Activated CD8-positive, alpha-beta T cell treated with anti-CD3 and anti-CD28 coated beads, Interleukin-2, amount 10 ng/mL, durations not matched to agents 7 days and 5 days (primary cell): ENCODE measurements at regions not wholly inside any gene's neighbourhood (a gene's known extent, or its start where the extent isn't known, plus 50 kb on each side); places are given as distances from the start of the nearest gene placed in this dataset.
"Not testable (repeated sequence)": the region's sequence is repeated elsewhere in the genome, so short reads cannot be mapped to it uniquely, and the experiment has no call there.

ENCODE experiments used
- ATAC-seq: fragments of 150-1000 bp; cut with Tn5 transposase; one replicate; pipeline ENCODE4 v1.10.0; 2021; ENCODE audit warnings: moderate library complexity
- CTCF ChIA-PET: fragments of 350-600 bp; sonication (Branson Sonifier 250); formaldehyde crosslinking; loops from one replicate; lab custom pipeline; 2021; ENCODE audit warnings: antibody characterized with exemption; lab: Charles Lee
- POLR2A ChIA-PET: fragments of 350-600 bp; sonication (Branson Sonifier 250); formaldehyde crosslinking; loops from one replicate; lab custom pipeline; 2021; ENCODE audit warnings: antibody characterized with exemption; lab: Charles Lee
- DNase-seq: peaks from one replicate; pipeline ENCODE4 v3.0.0-alpha.2; 2020
- H3K27ac Mint-ChIP-seq: one replicate; pipeline ENCODE4 v1.8.0; 2021; ENCODE audit warnings: mild to moderate bottlenecking, mixed read lengths
- H3K27me3 Mint-ChIP-seq: one replicate; pipeline ENCODE4 v1.8.0; 2021; ENCODE audit warnings: low read depth, mixed read lengths
- H3K36me3 Mint-ChIP-seq: one replicate; pipeline ENCODE4 v1.8.0; 2021; ENCODE audit warnings: low read depth, mixed read lengths
- H3K4me1 Mint-ChIP-seq: one replicate; pipeline ENCODE4 v1.8.0; 2021; ENCODE audit warnings: low read depth, mixed read lengths
- H3K4me3 Mint-ChIP-seq: one replicate; pipeline ENCODE4 v1.8.0; 2021; ENCODE audit warnings: mild to moderate bottlenecking, mixed read lengths
- H3K9me3 Mint-ChIP-seq: one replicate; pipeline ENCODE4 v1.8.0; 2022; ENCODE audit warnings: mixed read lengths; ENCODE audit not compliant: insufficient read depth

GRCh38 chr3:182636646-182637045 is 156.7 kb upstream of the ATP11B start:
- H3K4me3 Mint-ChIP-seq, result no peak overlapping the region
- ATAC-seq (no peak), DNase-seq (no peak)
- H3K36me3 Mint-ChIP-seq, result no peaks in the 10 kb centered on the region
- H3K9me3 Mint-ChIP-seq, result no peaks in the 10 kb centered on the region
- no peak overlapping the region for H3K27ac Mint-ChIP-seq
- POLR2A ChIA-PET, result no interaction called here
- CTCF ChIA-PET, result interaction anchor here (1.0 kb wide), 1 partner anchor 9 kb away, joined by 3 read pairs; no protein-coding TSS in a partner anchor
- H3K27me3 Mint-ChIP-seq, result peaks cover 9% of the 10 kb centered on the region
- H3K4me1 Mint-ChIP-seq, result no peaks in the 10 kb centered on the region

GRCh38 chr3:182637350-182638110 is 155.8 kb upstream of the ATP11B start:
- CTCF ChIA-PET, result interaction anchor here (1.0 kb wide), 1 partner anchor 13 kb away, joined by 3 read pairs; no protein-coding TSS in a partner anchor
- H3K4me3 Mint-ChIP-seq, result no peak overlapping the region
- ATAC-seq (no peak), DNase-seq (no peak)
- no peaks in the 10 kb centered on the region for H3K4me1 Mint-ChIP-seq
- POLR2A ChIA-PET, result no interaction called here
- H3K9me3 Mint-ChIP-seq, result no peaks in the 10 kb centered on the region
- H3K36me3 Mint-ChIP-seq, result no peaks in the 10 kb centered on the region
- H3K27ac Mint-ChIP-seq, result no peak overlapping the region
- H3K27me3 Mint-ChIP-seq, result peaks cover 9% of the 10 kb centered on the region

- ChIA-PET POLR2A (no interaction called here), CTCF (no interaction called here)
- ATAC-seq (no peak), DNase-seq (no peak)
- H3K27me3 Mint-ChIP-seq, result peaks cover 6% of the 10 kb centered on the region
- no peaks in the 10 kb centered on the region for H3K9me3 Mint-ChIP-seq
- no peak overlapping the region for H3K27ac Mint-ChIP-seq
- no peak overlapping the region for H3K4me3 Mint-ChIP-seq
- H3K36me3 Mint-ChIP-seq, result no peaks in the 10 kb centered on the region
- no peaks in the 10 kb centered on the region for H3K4me1 Mint-ChIP-seq
Observed at GRCh38 chr3:182644013-182644412, 149.3 kb upstream of the ATP11B start.

GRCh38 chr3:182644790-182645433 is 148.4 kb upstream of the ATP11B start:
- Mint-ChIP-seq H3K27me3 (peaks cover 6% of the 10 kb centered on the region), H3K36me3 (no peaks in the 10 kb centered on the region), H3K4me3 (no peak overlapping the region), H3K9me3 (no peaks in the 10 kb centered on the region), H3K27ac (no peak overlapping the region), H3K4me1 (no peaks in the 10 kb centered on the region)
- CTCF ChIA-PET, result interaction anchor here (0.6 to 1.3 kb wide), 2 partner anchors 9 to 1909 kb away, joined by 3 read pairs; no protein-coding TSS in a partner anchor
- POLR2A ChIA-PET, result no interaction called here
- DNase-seq (no peak), ATAC-seq (no peak)

- H3K36me3 Mint-ChIP-seq, result no peaks in the 10 kb centered on the region
- no peak overlapping the region for H3K27ac Mint-ChIP-seq
- ChIA-PET CTCF (no interaction called here), POLR2A (no interaction called here)
- H3K4me3 Mint-ChIP-seq, result no peak overlapping the region
- H3K27me3 Mint-ChIP-seq, result peaks cover 4% of the 10 kb centered on the region
- DNase-seq (no peak), ATAC-seq (no peak)
- H3K9me3 Mint-ChIP-seq, result no peaks in the 10 kb centered on the region
- H3K4me1 Mint-ChIP-seq, result no peaks in the 10 kb centered on the region
Observed at GRCh38 chr3:182650568-182651128, 142.7 kb upstream of the ATP11B start.

GRCh38 chr3:182651461-182651860 is 141.8 kb upstream of the ATP11B start:
- POLR2A ChIA-PET, result interaction anchor here (0.8 kb wide), 1 partner anchor 13 kb away, joined by 4 read pairs; no protein-coding TSS in a partner anchor
- no peaks in the 10 kb centered on the region for H3K36me3 Mint-ChIP-seq
- DNase-seq (no peak), ATAC-seq (no peak)
- no peak overlapping the region for H3K27ac Mint-ChIP-seq
- no peaks in the 10 kb centered on the region for H3K4me1 Mint-ChIP-seq
- H3K4me3 Mint-ChIP-seq, result no peak overlapping the region
- H3K9me3 Mint-ChIP-seq, result no peaks in the 10 kb centered on the region
- CTCF ChIA-PET, result interaction anchor here (1.4 kb wide), 1 partner anchor 31 kb away, joined by 3 read pairs; no protein-coding TSS in a partner anchor
- peaks cover 4% of the 10 kb centered on the region for H3K27me3 Mint-ChIP-seq

- H3K27ac Mint-ChIP-seq, result not testable (repeated sequence)
Observed at GRCh38 chr3:182653065-182653464, 140.2 kb upstream of the ATP11B start.

GRCh38 chr3:182668541-182668940 is 124.8 kb upstream of the ATP11B start:
- POLR2A ChIA-PET, result no interaction called here

More at GRCh38 chr3:182653065-182653464, 140.2 kb upstream of the ATP11B start:
- H3K9me3 Mint-ChIP-seq, CTCF ChIA-PET, H3K4me1 Mint-ChIP-seq, H3K4me3 Mint-ChIP-seq, POLR2A ChIA-PET, H3K27me3 Mint-ChIP-seq, H3K36me3 Mint-ChIP-seq, DNase-seq, ATAC-seq: not testable (repeated sequence)

GRCh38 chr3:182668974-182669373 is 124.3 kb upstream of the ATP11B start:
- Mint-ChIP-seq H3K4me1 (no peaks in the 10 kb centered on the region), H3K27ac (no peak overlapping the region), H3K36me3 (no peaks in the 10 kb centered on the region), H3K9me3 (no peaks in the 10 kb centered on the region), H3K4me3 (no peak overlapping the region), H3K27me3 (peaks cover 16% of the 10 kb centered on the region)
- CTCF ChIA-PET, result no interaction called here
- DNase-seq (no peak), ATAC-seq (no peak)
- POLR2A ChIA-PET, result no interaction called here

More at GRCh38 chr3:182668541-182668940, 124.8 kb upstream of the ATP11B start:
- no peaks in the 10 kb centered on the region for H3K9me3 Mint-ChIP-seq
- CTCF ChIA-PET, result no interaction called here
- peaks cover 15% of the 10 kb centered on the region for H3K27me3 Mint-ChIP-seq
- ATAC-seq (no peak), DNase-seq (no peak)
- H3K4me1 Mint-ChIP-seq, result no peaks in the 10 kb centered on the region
- no peak overlapping the region for H3K4me3 Mint-ChIP-seq
- H3K27ac Mint-ChIP-seq, result no peak overlapping the region
- H3K36me3 Mint-ChIP-seq, result no peaks in the 10 kb centered on the region

- Mint-ChIP-seq H3K27me3 (peaks cover 18% of the 10 kb centered on the region), H3K9me3 (no peaks in the 10 kb centered on the region), H3K4me1 (no peaks in the 10 kb centered on the region), H3K4me3 (no peak overlapping the region), H3K36me3 (no peaks in the 10 kb centered on the region), H3K27ac (no peak overlapping the region)
- no peak for DNase-seq
- ChIA-PET POLR2A (no interaction called here), CTCF (interaction anchor here (0.8 kb wide), 1 partner anchor 12 kb away, joined by 3 read pairs; no protein-coding TSS in a partner anchor)
- ATAC-seq, result no peak
Observed at GRCh38 chr3:182671541-182671940, 121.8 kb upstream of the ATP11B start.

- H3K4me1 Mint-ChIP-seq, result no peaks in the 10 kb centered on the region
- ATAC-seq (no peak), DNase-seq (no peak)
- H3K27ac Mint-ChIP-seq, result no peak overlapping the region
- peaks cover 18% of the 10 kb centered on the region for H3K27me3 Mint-ChIP-seq
- H3K4me3 Mint-ChIP-seq, result no peak overlapping the region
- H3K36me3 Mint-ChIP-seq, result no peaks in the 10 kb centered on the region
- CTCF ChIA-PET, result interaction anchor here (0.8 kb wide), 1 partner anchor 11 kb away, joined by 3 read pairs; no protein-coding TSS in a partner anchor
- POLR2A ChIA-PET, result interaction anchor here (0.5 kb wide), 1 partner anchor 24 kb away, joined by 3 read pairs; no protein-coding TSS in a partner anchor
- no peaks in the 10 kb centered on the region for H3K9me3 Mint-ChIP-seq
Observed at GRCh38 chr3:182671942-182672341, 121.4 kb upstream of the ATP11B start.
